ENCODE measurements at regions not wholly inside any gene's neighbourhood (a gene's known extent, or its start where the extent isn't known, plus 50 kb on each side); places are given as distances from the start of the nearest gene placed in this dataset.

DNA sequence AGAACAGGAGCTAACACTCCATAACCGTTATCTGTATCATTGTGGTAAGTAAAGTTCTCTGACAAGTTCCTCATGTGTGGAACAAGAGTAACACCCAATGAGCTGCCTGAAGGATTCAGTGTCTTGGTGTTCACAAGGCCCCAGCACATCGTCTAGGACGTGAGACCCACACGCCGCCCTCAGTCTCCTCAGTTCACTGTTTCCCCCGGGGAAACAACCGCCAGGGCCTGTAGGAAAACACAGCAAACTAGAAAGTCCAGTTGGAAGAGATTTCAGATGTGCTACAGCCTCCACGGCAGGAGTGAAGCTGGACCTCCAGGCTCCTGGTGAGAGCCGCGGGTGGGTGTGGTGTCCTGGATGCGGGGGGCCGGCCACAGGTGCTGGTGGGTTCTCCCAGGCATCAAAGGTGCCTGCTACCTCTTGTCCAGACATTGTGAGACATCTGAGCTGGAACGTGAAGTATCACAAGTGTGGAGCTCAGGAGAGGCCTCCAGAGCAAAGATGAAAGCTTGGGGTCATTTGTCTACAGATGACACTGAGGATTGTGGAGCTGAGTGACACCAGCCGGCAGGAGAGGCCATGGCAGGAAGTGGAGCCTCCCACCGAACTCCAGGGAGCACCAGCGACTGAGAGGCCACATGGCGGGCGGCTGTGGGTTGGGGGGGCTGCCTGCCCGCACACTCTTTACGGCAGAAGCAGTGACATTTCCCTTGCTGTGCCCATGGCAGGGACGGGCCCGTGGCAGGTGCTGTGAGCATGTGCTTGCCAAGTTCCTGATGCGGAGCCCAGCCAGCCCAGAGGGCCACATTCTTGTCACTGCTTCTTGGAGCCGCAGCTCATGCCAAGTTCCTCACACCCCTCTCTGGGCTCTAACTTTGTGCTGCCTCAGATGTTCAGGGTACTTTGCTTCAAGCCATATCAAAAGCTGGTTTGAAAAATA is 131.2 kb downstream of the TMEM18 start:
- no peak for DNase-seq

DNA sequence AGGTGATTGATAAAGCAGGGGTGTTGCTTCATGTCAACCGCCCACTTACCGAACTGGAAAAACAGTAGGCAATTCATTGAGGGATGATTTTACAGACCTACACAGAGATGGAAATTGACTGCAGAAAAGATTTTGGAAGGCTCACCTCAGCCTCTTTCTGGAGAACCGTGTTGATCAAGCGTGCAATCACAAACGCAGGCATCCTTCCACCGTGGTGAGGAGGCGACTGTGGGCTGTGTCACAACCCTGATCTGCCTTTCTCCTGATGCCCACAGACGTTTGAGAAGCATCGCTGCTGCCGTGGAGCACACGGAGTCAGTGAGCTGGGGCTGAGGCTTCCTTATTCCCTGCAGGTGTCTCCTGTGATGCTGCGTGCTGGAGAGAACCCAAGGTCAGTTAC is 132.0 kb downstream of the TMEM18 start:
- DNase-seq, result no peak

DNA sequence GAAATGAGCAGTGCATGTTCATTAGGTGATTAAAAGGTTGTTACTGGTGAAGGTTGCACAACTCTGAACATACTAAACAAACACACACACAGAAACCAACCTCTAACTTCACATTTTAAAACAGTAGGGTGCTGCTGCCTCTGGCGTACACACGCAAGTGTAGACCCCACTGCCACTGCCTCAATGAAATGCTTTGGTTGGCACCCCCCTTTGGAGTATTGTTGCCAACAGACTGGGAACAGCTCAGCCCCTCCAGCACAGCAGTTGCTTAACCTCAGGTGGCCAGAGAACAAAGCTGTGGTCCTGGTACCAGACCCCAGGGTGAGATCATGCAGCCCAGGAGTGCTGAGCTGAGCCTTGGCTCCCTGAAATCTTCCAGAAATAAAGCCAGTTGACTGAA is 138.6 kb downstream of the TMEM18 start:
- no peak for DNase-seq

DNA sequence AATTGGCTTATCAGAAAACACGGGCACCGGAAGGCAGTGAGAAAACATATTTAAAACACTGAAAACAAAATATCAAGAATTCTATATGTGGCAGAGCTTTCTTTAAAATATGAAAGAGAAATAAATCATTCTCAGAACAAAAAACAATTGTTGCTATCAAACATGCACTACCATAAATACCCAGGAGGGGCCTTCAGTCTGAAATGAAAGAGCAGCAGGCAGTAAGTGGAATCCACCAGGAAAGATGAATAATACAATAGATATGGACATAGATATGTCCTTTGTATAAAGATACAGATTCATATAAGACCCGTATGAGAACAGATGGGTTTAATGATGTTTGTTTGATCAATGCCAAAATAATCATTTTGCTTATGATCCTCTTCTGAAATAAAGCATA is 142.0 kb downstream of the TMEM18 start:
- no peak for DNase-seq

DNA sequence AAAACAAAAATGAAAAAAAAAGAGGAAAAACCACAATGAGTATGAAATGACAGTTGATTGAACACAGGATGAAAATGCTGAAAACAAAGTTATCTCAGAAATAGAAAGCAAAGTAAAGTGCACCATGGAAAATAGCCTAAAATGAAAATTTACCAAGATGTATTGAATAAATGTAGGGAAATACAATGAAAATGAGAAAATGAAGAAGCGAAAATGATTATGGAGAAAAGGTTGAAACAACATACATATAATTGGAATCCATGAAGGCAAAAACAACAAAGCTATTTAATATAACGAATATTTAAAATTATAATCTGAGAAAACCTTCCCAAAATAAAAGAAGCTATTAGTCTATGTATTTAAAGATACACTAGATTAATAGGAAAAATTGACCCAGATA is 147.4 kb downstream of the TMEM18 start:
- no peak for DNase-seq

DNA sequence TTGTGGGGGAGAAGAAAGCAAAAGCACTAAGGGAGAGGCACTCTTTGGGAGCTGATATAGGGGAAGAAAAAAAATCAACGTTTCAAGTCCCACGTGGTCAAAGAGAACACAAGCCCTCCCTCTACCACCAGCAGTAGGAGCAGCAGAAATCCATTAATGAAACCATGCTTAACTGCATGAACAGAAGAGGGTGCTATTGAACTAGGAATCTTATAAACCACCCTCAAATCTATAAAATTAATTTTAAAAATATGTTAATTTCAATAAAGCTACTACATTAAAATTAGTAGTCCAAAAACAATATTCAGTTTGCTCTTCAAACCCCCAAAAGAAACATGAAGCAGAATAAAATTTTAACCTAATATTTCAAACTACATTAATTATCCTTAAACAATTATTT is 147.8 kb downstream of the TMEM18 start:
- DNase-seq, result no peak

DNA sequence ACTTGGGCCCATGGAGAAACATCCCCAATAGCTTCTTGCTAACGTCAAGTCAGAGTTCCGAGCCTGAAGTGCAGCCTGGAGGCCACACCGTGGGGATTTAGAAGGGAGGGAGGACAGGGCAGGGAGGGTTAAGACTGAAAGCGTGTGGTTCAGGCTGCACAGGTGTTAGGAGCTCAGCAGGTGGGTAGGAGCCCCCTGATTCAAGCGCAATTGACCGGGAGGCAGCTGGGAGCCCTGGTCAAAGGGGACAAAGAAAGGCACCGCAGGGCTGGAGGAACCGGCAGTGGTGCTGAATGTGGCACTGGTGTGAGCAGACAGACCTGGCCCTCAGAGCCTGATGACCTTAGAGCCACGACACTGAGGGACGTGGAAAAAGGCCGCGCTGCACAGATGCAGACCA is 149.6 kb downstream of the TMEM18 start:
- DNase-seq, result no peak

DNA sequence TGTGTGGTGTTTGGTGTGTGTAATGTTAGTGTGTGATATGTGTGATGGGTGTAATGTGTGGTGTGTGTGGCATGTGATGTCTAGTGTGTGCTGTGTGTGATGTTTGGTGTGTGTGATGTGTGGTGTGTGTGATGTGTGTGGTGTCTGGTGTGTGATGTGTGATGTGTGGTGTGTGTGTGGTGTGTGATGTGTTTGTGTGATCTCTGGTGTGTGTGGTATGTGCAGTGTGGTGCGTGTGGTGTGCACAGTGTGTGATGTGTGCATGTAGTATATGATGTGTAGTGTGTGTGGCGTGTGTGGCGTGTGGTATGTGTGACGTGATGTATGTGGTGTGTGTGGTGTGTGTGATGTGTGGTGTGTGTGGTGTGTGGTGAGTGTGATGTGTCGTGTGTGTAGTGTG is 150.3 kb downstream of the TMEM18 start:
- no peak for DNase-seq

DNA sequence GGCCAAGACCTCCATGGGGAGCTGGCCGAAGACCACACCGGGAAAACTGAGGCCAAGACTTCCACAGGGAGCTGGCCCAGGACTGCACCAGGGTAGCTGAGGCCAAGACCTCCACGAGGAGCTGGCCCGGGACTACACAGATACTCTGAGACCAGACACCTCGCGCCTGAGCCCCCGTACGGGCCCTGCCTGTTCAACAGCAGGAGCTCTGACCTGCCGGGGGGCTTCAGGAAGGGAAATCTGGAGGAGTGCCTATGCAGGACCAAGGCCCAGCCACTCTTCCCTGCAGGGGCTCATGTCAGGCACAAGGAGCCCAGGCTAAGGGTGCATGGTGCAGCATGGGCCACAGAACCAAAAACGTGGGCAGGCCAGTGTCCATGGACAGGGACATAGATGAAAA is 151.6 kb downstream of the TMEM18 start:
- DNase-seq, result no peak

DNA sequence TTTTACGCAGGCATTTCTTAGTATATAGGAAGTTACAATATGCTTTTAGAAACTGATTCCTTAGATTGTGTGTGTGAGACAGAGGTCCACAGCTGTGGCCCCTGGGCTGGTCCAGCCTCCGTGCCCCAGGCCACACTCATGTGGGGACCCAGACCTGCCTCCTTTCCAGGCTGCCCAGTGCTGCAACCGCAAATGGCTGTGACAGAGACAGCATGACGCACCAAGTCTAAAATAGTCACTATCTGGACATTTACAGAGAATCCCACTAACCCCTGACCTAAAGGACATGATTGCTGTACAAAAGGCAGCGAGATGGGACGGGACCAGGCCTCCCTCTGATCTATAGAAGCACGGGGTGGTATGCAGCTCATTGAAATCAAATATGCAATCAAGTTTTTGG is 152.2 kb downstream of the TMEM18 start:
- DNase-seq, result no peak

DNA sequence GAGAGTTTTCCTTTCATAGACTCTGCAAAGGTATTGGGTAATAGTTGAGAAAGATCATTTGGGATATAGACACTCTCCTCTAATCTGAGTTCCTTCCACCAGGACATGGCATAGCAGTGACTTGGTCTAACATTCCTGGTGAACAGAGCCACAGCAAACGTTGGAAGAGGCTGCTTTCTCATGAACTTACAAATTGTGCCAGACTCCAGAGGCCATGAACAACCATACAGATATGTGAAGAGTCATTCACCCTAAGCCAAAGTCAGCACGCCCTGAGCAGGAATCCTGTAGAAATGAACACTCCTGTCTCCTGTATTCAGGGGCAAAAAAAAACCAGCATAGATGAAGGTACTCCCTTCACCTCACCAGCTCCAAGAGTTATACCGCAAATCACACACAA is 152.8 kb downstream of the TMEM18 start:
- DNase-seq, result no peak

DNA sequence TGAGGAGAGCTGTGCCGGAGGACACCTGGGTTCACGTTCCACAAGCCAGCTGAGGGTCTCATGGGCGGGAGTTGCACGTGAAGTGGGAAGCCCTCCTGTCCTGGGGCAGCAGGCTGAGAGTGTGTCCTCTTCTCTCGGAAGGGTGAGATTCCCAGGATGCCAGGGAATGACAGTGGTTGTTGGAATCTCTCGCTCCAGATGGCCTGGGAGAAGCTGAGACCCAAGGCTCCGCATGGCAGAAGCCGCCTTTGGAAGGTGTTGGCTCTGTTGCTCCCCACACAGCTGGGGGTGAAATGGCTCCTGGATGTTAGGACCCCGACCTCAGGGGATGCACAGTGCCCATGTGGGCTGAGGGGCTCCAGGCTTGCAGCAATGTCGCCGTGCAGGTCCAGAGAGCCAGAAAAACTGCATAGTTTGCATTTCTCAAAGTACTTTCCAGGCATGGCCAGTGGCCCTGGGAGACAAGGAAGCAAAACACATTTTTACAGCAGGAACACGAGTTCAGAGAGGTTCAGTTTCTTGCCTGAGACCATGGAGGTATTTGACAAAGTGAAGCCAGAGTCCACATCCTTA is 153.4 kb downstream of the TMEM18 start:
- DNase-seq, result no peak

DNA sequence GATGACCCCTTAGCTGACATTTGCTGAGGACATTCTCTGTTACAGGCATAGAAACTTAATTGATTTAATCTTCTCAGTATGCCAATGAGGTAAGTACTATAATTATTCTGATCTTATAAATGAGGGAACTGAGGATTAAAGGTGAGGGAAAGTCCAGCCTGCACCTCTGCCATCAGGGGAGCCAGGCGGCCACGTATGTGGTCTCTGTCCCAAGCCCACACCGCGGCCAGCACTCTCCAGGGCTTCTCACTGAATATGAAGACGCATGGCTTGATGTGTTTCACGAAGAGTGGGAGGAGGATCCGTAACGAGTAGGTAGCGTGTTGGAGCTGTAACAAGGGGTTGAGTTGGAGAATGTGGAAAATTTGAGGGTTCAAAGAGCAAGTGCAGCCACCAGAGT is 154.4 kb downstream of the TMEM18 start:
- DNase-seq, result no peak

DNA sequence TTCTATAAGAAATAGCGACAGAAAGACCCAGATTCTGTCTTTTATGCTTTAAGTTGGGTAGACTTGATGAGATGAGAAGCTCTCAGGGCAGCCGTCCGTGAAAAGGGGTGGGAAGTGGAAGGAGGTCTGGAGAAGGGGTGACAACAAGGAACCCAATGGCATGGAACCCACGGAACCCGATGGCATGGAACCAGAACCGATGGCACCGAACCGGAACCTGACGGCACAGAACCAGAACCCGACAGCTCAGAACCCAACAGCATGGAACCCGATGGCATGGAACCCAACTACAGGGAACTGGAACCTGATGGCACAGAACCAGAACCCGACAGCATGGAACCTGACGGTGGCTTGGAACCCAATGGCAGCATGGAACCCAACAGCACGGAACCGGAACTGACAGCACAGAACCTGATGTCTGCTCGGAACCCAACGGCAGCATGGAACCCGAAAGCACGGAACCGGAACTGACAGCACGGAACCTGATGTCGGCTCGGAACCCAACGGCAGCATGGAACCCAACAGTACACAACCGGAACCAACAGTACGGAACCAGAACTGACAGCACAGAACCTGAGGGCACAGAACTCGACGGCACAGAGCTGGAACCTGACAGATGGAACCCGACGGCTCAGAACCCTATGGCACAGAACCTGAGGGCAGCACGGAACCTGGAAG is 155.2 kb downstream of the TMEM18 start:
- DNase-seq, result no peak

DNA sequence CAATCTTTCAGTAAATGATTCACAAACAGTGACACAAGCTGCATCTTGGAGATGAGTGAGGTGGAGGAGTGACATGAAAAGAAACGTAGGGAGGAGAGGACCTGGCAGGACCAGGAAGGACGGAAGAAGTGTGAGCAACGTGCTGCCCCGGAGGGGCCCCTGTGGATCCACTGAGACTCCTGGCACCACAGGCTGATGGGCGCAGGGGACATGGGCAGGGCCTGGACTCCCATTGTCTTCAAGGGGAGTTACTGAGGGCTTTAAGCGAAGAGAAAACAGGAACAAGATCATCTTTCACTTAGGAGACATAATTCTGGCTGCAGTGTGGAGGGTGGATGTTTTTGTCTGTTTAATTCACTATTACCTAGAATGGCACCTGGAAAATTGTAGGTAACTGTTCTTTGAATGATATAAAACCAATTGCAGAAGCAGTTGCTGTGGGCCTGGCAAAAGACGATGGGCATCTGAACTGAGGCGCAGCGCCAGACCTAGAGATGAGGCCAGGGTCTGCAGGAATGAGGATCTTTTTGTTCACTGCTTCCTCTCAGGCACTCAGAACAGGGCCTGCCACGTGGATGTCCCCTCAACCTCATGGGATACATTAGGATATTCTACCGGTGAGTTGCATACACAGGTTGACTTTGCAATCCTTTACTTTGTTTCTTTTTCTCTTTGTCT is 156.4 kb downstream of the TMEM18 start:
- DNase-seq, result no peak

DNA sequence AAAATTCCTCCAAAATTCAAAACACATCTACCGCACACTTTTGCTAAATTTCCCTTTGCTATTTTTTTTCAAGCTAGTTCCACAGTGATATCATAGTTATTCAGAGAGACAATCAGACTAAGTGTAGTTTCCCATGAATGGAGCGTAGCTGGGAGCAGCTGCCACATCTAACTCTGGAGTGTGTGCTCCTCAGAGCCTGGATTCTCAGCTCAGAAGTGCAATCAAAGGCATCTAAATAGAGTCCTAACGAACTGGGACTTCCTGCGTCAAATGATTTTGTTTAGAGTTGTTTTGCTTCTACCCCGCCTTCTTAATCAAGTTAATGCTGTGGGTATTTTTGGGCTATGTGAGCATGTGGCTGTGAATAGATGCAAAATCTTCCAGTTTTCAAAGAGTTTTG is 160.3 kb downstream of the TMEM18 start:
- DNase-seq, result no peak

DNA sequence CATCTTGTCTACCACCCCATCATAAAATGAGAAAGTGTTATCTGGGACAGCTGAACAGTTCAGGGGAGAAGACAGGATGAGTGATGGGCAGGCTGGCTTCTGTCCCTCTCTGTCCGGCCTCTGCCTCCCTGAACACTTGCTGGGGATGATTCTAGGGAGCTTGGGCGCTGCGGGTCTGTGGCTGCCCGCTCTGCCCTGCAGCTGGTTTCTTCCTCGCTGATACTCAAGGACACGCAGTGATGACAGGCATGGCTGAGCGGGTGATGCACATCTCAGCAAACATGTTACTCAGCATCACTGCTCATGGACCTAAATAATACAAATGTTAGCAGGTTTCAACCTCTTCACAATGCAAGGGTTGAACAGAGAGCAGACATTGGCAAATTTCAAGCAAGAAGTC is 161.1 kb downstream of the TMEM18 start:
- no peak for DNase-seq

DNA sequence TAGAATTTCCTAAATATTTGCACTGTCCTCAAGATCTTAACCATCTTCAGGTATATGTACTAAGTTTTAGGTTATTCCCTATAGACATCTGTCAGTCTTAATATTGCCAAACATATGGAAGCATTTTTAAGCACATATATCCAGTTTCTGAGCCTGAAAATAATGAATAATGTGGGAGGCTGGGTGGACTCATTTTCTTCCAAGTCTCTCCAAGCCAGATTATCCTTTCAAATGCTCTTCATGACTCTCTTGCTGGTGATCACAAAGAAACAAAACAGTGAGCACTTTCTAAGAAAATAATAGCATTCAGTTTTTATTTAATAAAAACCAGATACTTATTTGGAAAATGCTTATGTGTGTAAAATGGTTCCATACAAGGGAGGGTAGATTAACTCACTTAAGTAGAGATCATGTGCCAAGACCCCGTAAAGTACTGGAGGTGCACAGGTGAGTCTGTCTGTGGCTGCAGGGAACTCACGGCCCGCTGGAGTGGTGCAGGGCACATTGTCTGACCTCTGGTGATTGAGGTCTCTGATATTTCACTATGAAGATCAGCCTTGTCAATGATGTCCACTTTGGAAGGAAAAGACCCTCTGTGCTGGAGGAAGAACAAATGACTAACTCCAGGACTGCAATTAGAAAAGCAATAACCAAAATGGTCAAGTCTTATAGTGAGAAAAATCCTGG is 161.6 kb downstream of the TMEM18 start:
- DNase-seq, result no peak

DNA sequence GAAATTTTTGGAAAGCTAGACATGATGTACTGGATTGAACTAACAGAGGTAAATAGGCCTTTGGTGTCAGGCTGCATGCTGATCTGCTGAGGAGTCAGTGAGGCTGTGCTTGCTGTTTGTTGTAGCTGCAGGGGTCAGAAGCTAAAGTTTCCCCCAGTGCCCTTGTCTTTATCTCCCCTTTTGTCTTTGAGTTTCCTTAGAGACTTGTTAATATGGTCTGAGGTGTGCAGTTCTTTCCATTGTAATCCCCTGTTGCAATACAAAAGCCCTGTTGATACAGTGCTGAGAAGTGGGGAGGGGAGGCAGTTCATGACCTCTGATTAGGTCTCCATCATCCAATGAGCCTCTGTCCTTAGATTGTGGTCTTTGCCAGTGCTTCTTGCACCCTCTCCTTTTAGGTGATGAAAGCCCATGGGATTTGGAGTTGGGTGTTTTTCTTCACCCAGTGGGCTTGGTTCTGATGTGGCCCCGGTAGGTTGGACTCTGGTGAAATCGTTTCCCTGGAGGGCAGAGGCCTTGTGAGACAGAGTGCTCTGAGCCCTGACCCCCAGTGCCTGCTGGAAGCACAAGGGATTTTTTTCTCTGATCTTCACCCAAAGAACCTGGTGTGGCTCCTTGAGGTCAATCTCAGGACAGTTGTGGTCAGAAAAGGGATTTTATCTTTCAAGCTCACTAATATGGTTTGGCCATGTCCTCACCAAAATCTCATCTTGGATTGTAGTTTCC is 163.1 kb downstream of the TMEM18 start:
- DNase-seq, result no peak

DNA sequence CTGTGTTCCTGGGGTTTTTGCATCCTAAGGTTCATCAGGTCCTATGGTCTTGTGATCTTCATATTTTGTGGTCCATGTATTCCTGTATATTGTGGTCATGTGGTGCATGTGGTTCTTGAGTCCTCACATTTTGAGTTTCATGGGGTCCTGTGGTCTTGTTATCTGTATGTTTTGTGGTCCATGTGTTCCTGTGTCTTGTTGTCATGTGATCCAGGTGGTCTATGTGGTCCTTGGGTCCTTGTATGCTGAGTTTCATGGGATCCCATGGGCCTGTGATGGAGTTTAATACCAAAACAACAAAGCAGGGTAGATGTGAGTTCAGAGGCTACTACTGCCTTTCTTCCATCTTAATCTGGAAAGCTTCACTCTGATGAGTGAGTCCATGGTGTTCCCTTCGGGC is 166.4 kb downstream of the TMEM18 start:
- DNase-seq, result no peak

DNA sequence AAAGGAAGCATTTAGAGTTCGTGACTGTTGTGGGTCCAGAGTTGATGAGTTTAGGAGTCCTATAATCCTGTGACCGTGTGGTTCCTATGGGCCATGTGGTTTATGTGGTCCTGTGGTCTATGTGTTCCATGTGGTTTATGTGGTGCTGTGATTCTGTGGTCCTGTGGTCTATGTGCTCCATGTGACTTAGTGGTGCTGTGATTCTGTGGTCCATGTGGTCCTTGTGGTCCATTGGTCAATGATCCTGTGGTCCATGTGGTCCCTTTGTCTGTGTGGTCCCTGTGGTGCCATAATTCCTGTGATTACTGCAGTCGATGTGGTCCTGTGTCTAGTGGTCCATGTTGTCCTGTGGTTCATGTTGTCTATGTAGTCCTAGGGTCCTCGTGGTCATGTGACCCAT is 167.3 kb downstream of the TMEM18 start:
- DNase-seq, result no peak

DNA sequence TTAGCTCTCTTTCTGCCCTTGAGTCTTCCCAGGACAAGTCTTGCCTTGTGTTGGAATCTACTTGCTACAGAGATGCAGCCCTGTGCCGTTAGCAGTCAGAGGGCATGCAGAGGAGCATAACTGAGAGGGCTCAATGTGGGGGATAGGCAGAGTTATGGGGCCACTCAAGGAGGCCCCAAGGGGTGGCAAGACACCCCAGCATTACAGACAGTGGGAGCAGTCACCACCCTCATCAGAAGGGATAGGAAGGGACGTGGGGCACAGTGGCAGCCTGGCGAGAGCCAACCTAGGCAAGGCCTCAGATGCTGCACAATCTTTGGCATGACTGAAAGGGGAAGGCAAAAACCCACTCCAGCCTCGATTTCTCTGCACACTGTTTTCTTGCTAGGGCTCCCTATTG is 169.1 kb downstream of the TMEM18 start:
- no peak for DNase-seq

Data from GOT3 (cell line).